HG03354 (cell line): ENCODE measurements at regions not wholly inside any gene's neighbourhood (a gene's known extent, or its start where the extent isn't known, plus 50 kb on each side); places are given as distances from the start of the nearest gene placed in this dataset.

Experiments
- ATAC-seq: cut with Tn5 transposase; IDR thresholded peaks from one replicate; pipeline ENCODE4 v1.9.1; 2021; ENCODE audit warnings: mild to moderate bottlenecking; ENCODE audit not compliant: unreplicated experiment, poor library complexity, severe bottlenecking

- ATAC-seq, result no peak
Measured at GRCh38 chr7:46349490-46349889, 428.4 kb upstream of the IGFBP3 start.

GRCh38 chr7:46344533-46344932 lies 423.5 kb upstream of the IGFBP3 start:
- no peak for ATAC-seq

GRCh38 chr7:46343802-46344201 lies 422.7 kb upstream of the IGFBP3 start:
- no peak for ATAC-seq

- ATAC-seq, result no peak
Measured at GRCh38 chr7:46322937-46323336, 401.9 kb upstream of the IGFBP3 start.

GRCh38 chr7:46321556-46322205 lies 400.6 kb upstream of the IGFBP3 start:
- ATAC-seq, result no peak

- ATAC-seq, result no peak
Measured at GRCh38 chr7:46320956-46321355, 399.9 kb upstream of the IGFBP3 start.

GRCh38 chr7:46319841-46320240 lies 398.8 kb upstream of the IGFBP3 start:
- ATAC-seq, result no peak

- ATAC-seq, result no peak
Measured at GRCh38 chr7:46318276-46318675, 397.2 kb upstream of the IGFBP3 start.

- ATAC-seq, result no peak
Measured at GRCh38 chr7:46317256-46317655, 396.2 kb upstream of the IGFBP3 start.

- ATAC-seq, result no peak
Measured at GRCh38 chr7:46315891-46316290, 394.8 kb upstream of the IGFBP3 start.

- no peak for ATAC-seq
Measured at GRCh38 chr7:46301677-46302076, 380.6 kb upstream of the IGFBP3 start.

GRCh38 chr7:46297515-46297914 lies 376.4 kb upstream of the IGFBP3 start:
- ATAC-seq, result no peak

GRCh38 chr7:46296526-46296925 lies 375.5 kb upstream of the IGFBP3 start:
- ATAC-seq, result no peak

- no peak for ATAC-seq
Measured at GRCh38 chr7:46294381-46294780, 373.3 kb upstream of the IGFBP3 start.

- ATAC-seq, result no peak
Measured at GRCh38 chr7:46292741-46293140, 371.7 kb upstream of the IGFBP3 start.

- peak; percentile 64 for ATAC-seq
Measured at GRCh38 chr7:46291601-46292150, 370.6 kb upstream of the IGFBP3 start.

- ATAC-seq, result peak; percentile 53
Measured at GRCh38 chr7:46291050-46291438, 370.0 kb upstream of the IGFBP3 start.

GRCh38 chr7:46290374-46291049 lies 369.4 kb upstream of the IGFBP3 start:
- ATAC-seq, result peak; percentile 20

- no peak for ATAC-seq
Measured at GRCh38 chr7:46288861-46289260, 367.8 kb upstream of the IGFBP3 start.

GRCh38 chr7:46288010-46288409 lies 366.9 kb upstream of the IGFBP3 start:
- no peak for ATAC-seq

GRCh38 chr7:46286957-46287356 lies 365.9 kb upstream of the IGFBP3 start:
- no peak for ATAC-seq
